Occipital lobe (tissue), 1 donor: ENCODE measurements at regions not wholly inside any gene's neighbourhood (a gene's known extent, or its start where the extent isn't known, plus 50 kb on each side); places are given as distances from the start of the nearest gene placed in this dataset.
"Not testable (repeated sequence)": the region's sequence is repeated elsewhere in the genome, so short reads cannot be mapped to it uniquely, and the experiment has no call there.

Experiments used
- DNase-seq: peaks from one replicate; lab custom pipeline; 2025; lab: John Stamatoyannopoulos, UW

DNA sequence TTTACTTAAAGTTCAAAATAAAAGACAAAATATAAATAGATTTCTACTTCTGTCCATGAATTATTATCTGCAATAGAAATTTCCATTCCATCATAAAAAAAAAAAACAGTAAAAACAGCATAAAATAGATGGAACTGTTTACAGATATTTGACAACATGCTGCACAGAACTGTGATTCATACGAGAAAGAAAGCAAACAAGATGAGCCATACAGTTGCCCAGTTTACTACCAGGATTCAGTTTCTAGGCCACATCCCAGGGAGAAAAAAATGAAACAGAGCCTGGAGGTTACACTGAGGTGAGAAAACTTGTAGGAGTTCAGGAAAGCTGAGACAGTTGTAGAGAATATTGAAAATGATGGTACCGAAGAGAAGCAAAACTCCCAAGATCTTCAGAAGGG lies 1426.9 kb upstream of the ACVR2A start:
- no peak for DNase-seq

DNA sequence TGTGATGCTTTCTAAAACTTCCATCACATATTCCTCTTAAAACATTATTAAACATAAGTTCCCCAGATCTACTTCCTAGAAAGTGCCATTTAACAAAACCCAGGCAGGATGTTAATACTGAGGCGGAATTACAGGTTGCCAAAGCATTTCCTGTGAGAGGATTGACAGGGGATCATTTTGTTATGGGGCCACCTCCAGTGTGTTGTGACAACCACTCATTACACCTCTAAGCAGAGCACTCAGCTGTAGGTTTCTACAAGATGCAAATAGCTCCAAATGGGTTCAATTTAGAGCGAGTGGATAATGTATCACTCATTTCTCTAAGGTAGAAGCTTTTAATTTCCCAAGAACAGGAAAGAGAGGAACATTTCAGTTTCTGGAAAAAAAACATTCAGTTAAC lies 1429.5 kb upstream of the ACVR2A start:
- DNase-seq = no peak

DNA sequence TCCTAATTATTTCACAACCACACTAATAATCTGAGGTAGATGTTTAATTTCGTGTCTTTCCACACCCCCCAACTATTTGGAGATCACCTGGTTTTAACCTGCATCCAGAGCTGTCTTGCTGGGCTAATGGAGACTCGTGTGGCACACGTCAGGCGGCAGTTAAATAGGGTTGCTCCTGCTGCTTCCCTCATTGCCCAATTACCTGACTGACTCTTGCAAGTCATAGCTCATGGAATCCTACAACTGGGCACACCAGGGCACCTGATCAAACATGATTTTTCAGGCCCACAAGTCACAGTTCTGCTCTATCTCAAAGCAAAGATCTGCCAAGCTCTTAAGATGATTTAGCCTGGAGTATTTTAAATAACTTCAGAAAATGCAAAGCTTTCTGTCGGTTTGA lies 1430.4 kb upstream of the ACVR2A start:
- no peak for DNase-seq

DNA sequence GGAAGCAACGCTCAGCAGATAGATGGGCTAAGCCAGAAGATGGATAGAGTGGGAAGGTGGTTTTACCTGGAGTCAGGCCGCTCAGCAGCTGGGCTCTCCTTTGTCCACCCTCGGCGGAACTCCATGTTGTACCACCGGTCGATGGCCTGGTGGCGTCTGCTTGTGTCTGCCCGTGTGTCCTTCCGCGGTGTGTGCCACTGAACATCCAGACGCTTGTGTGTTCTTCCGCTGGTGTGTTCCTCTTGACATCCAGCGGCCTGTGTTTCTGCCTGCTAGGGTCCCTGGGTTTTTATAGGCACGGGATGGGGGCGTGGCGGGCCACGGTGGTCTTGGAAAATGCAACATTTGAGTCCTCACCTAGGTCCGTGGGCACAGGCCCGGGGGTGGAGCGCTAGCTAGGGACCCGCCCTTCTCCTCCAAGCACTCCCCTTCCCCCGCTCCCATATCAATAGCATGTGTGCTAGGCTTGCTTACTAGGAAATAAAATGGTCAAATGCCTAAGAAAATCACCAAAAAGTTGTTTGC lies 1431.7 kb upstream of the ACVR2A start:
- DNase-seq = no peak

DNA sequence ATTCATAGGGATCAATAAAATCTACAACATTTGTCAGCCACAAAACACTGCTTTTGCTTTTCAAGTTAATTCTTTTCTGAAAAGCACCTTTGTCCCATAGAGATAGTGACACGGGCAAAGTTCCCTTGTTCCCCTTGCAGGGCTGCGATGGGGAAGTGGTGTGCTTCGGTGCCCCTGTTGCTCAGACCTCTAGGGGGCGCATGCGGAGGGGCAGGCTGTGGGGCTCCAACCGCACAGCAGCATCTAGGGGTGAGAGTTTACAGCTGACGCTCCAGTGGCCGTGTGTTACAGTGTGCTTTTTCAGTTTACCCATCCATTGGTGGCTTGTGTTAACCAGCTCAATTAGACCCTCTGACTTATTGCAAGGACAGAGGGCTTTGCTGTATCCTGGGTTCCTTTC lies 1432.2 kb upstream of the ACVR2A start:
- no peak for DNase-seq

DNA sequence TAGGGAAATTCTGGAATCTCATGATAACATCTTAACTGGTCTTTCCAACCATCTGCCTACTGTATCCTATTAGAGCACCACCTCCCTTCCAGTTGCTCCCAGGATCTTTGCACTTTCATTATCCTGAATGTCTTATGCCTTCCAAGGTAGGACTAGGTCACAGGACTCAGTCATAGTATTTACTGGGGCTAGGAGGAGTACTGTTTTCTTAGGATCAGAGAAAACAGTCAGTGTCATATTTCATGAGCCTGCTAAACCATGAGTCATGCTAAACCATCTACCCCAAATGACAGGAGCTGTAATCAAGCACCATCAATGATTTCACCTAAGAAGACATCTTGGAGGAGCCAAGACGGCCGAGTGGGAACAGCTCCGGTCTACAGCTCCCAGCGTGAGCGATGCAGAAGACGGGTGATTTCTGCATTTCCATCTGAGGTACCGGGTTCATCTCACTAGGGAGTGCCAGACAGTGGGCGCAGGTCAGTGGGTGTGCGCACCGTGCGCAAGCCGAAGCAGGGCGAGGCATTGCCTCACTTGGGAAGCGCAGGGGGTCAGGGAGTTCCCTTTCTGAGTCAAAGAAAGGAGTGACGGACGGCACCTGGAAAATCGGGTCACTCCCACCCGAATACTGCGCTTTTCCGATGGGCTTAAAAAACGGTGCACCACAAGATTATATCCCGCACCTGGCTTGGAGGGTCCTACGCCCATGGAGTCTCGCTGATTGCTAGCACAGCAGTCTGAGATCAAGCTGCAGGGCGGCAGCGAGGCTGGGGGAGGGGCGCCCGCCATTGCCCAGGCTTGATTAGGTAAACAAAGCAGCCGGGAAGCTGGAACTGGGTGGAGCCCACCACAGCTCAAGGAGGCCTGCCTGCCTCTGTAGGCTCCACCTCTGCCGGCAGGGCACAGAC lies 1439.2 kb upstream of the ACVR2A start:
- not testable (repeated sequence) for DNase-seq

DNA sequence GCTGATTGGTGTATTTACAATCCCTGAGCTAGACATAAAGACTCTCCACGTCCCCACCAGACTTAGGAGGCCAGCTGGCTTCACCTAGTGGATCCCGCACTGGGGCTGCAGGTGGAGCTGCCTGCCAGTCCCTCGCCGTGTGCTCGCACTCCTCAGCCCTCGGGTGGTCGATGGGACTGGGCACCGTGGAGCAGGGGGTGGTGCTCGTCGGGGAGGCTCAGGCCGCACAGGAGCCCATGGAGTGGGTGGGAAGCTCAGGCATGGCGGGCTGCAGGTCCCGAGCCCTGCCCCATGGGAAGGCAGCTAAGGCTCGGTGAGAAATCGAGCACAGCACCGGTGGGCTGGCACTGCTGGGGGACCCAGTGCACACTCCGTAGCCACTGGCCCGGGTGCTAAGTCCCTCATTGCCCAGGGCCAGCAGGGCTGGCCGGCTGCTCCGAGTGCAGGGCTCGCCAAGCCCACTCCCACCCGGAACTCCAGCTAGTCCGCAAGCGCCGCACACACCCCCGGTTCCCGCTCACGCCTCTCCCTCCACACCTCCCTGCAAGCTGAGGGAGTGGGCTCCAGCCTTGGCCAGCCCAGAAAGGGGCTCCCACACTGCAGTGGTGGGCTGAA lies 1441.2 kb upstream of the ACVR2A start:
- DNase-seq = not testable (repeated sequence)

DNA sequence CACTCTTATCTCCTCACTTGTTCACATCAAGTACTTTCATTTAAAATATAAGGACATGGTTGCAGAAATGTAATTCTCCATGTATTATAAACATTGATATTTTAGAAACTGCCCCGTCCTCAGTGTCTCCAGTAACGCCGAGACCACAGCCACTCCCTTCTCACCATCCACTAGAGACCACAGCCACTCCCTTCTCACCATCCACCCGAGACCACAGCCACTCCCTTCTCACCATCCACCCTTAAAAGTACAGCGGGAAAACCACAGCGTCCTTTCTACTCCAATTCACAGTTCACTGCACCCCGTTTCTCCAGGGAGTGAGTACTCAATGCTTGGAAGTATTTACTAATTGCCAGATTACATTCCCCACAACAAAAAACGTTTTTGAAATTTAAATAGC lies 1452.2 kb upstream of the ACVR2A start:
- no peak for DNase-seq

DNA sequence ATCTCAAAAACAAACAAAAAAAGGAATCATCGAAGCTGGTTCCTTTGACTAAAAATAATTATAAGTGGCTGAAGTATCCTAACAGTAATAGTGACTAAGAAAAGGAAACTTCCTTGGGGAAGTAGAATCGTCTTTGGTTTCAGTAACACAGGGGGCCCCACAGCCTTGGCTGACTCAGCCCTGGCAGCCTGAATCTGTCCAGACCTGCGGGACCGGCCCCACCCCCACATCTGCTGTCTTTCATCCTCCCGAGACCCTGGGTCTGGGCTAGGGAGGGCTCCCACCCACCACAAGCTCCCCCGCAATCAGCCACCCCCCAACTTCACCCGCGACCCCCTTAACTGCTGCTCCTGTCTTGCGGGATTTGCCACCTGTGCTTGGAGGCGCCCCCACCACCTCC lies 1452.6 kb upstream of the ACVR2A start:
- no peak for DNase-seq

DNA sequence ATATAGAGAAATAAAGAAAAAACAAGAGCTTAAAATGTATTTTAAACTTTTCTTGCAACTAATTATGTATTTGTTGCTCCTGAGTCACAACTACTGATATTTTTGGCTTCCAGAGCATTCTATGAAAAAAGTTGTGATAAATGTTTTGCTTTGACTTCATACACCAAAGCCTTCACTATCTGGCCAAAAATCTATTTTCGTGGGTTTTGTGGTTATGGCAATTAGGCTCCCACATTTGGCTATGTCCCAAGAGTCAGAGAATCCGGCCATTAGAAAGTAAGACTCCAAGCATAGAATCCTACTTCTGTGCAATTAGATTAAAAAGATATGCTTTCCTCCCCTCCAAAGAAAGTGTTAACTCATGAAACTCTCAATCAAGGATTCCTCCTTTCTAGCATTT lies 1456.1 kb upstream of the ACVR2A start:
- no peak for DNase-seq

DNA sequence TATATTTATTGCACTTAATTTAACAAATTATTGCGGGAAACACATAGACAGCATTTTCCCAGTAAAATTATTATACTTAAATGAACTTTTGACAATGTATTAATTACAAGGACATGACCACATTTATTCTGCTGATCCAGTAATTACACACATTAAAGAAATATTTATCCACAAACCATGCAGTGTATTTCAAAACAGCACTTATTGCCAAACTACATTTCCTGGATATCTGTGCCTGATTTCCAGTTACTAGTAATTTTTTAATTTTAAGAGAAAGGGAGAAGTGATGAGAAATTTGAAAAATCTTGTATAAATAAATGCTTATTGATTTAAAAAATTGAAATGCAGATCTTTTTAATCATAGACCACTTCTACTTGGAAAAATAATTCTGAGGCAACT lies 1458.7 kb upstream of the ACVR2A start:
- no peak for DNase-seq

DNA sequence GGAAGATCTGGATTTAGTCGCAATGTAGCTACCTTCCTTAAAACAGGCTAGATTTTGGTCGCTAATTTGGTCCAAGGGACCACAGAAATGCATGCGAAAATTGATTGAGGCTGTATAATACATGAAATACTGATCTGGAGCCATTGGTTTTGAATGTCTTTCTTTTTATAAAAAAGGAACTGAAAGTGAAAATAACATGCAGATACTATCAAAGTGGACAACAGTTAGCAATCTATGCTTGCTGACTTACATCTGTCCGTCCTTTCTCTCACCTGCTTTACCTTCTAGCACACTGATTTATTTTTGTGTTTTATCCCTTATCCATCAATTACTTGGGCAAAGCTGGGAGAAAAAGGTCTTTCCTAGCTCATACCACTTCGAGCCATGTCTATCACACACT lies 1459.8 kb upstream of the ACVR2A start:
- no peak for DNase-seq

DNA sequence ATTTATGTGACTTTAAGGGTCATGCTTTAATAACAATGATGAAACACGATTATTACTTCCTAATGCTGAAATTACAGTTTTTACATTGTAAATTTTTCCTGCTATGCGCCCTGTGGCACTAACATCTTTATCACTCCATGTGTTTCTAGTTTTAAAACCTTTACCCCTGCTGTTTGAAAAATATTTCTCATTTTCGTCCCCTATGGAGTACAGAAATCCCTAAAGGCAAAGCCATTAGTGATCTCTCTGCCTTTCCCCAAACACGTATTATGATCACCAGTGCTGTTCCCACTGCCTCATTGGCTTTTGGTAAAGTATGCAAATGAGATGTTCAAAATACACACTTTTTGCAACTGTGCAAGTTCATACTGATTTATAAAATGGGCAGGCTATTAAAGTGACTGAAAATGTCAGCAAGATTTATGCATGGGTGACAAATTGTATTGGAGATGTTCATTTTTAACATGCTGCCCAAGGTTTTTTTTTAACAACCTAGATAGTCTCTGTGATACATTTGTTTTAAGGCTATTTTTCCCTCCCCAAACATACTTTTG lies 1468.2 kb upstream of the ACVR2A start:
- DNase-seq = no peak

DNA sequence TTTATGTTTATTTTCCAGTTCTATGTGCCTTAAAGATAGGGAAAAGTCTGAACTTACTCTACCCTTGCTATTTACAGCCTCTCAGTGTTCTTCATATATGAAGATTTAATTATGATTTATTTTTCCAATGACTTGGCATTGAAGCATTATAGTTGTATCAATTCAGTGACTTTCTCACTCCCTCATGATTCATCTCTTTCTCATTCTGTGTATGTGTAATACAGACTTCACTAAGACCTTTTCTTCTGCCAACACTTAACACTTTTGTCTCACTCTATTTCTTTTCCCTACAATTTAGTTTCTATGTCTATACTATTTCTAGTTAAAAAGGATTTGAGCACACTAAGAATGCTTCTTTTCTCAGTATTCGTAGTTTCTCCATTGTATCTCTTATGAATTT lies 1470.3 kb upstream of the ACVR2A start:
- DNase-seq = no peak

DNA sequence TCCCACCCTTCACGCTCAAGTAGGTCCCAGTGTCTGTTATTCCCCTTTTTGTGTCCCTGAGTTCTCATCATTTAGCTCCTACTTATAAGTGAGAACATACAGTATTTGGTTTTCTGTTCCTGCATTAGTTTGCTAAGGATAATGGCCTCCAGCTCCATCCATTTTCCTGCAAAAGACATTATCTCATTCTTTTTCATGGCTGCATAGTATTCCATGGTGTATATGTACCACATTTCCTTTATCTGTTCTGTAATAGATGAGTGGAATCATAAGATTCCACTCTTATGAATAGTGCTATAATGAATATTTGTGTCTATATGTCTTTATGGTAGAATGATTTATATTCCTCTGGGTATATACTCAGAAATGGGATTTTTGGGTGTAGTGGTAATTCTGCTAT lies 1473.5 kb upstream of the ACVR2A start:
- not testable (repeated sequence) for DNase-seq

DNA sequence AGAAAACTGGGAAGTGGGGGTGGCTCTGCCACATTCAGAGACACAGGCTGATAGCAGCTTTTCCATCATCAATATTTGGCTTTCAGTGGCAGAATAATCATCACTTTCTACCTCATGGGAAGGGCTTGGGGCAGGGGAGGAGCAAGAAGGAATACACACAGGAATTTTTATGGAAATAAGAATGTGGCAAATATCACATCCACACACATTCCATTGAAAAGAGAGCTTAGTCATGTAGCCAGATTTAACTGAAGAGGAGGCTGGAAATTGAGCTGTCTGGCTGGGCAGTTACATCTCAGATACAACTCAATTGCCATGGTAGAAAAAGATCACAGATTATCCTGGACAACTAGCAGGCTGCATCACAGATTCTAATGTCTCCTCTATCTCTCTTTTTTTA lies 1474.0 kb upstream of the ACVR2A start:
- no peak for DNase-seq

DNA sequence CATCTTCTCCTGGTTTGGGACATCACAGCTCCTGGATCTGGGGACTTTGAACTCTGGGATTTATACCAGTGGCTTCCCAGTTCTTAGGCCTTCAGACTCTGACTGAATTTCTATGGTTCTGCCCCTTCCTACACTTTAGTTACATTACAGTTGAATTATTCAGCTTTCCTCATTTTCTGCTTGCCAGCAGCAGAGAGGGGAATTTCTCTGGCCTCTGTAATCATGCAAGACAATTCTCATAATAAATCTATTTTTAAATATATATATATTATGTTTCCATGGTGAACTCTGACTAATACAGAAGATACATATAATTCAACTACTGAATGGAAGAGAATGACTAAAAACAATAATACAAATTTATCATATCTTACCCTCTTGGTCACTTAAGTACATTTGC lies 1478.6 kb upstream of the ACVR2A start:
- DNase-seq = no peak

DNA sequence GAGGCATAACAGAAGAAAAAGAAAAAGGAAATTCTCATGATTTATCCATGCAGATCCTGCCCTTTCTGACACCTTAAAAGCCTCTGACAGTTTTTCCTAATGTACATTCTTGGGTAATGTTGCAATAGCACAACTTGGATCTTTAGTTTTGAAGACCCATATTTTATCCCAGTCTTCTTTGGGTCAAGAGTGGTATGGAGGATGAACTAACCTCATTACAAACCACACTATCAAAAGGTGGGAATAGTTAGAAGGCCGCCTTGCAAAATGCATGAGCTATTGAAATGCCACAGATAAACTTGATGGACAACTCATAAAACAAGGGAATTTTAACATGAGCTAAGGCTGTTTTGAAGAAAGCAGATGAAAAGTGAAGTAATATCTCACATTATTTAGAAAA lies 1479.8 kb upstream of the ACVR2A start:
- DNase-seq = no peak

DNA sequence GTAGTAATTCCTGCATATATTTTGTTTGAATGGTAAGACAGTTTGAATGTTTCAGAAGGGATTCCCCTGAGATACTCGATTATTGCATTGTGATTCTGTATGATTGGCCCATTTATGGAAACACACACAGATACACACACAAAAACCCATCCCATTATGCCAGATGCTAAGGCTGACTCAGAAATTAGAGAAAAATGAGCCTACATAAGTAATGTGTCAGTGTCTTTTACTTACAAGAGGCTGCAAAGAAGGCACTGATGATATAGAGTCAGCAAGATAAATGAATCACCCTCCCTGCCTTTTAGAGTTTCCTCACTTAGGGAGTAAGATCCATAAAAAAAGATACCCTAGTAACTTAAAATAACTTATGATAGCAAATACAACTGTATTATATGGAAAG lies 1481.1 kb upstream of the ACVR2A start:
- DNase-seq = no peak

DNA sequence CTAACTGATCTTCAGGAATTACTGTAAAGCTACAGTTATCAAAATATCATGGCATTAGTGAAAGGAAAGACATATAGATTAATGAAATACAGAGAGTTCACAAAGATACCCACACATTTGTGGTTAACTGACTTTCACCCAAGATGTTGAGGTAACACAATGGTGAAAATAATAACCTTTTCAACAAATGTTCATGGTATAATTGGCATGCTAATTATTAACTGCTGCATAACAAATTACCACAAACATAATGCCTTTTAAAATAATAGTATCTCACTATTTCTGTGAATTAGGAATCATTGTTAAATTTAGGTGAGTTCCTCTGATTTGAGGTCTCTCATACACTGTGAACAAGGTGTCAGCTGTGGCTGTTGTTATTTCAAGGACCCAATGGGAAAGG lies 1493.1 kb upstream of the ACVR2A start:
- no peak for DNase-seq

DNA sequence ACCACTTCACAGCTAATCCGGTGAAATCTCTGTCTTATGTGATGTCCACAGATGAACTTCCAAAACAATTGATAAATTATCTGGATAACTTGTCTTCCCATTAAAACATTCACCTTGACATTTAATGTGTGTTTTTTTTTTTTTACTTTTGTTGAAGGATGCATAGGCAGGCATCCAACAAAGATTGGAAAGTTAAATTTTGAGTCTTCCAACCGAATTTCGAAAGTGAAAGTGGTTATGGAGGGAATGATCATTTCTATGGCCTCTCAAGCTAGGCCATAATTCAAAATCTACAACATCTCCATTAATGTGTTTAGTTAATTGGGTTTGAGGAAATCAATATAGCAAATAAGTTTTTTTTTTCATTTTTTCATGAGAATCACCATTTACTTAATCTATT lies 1495.5 kb upstream of the ACVR2A start:
- no peak for DNase-seq

DNA sequence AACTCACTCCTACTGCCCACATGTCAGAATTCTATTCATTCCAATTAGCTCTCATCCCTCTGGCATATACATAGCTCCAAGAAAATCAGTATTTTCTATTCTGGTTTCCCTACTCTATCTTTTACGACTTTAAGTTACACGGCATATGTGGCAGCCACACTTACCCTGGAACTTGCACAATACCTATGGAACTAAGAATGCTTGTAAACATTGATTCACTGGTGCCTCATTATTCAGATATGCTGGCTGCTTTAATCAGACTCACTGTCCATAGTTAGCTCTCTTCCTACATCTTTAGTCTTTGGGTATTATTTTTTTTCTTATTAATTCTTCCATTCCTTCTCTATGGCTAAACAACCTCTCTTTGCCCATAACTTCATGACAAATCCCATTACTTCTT lies 1519.9 kb upstream of the ACVR2A start:
- DNase-seq = no peak

DNA sequence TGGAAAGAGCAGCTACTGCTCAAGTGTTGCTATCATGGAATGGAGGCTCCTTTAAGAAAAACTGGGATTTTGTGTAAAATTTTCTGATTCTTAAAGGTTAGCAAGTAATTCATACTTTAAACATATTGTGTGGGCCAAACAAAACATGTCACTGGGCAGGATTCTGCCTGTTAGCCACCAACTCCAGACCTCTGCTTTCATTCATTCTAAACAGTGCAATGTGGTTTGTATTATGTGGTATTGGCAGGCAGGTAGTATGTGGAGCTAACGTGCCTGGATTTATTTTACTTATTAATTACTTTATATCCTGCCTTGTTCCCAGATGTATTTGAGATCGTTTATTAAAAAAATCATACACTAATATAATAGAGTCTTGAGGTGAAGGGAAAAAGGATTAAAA lies 1521.3 kb upstream of the ACVR2A start:
- no peak for DNase-seq
